Muscle of leg (tissue), 3 donors: ENCODE measurements at regions not wholly inside any gene's neighbourhood (a gene's known extent, or its start where the extent isn't known, plus 50 kb on each side); places are given as distances from the start of the nearest gene placed in this dataset.

Experiments used
- DNase-seq: peaks from one replicate; pipeline ENCODE4 v3.0.0; 2013
- H3K27ac ChIP-seq: one replicate; pipeline ENCODE4 v1.5.1; 2013; ENCODE audit warnings: mild to moderate bottlenecking, low read length, control low read depth
- H3K27me3 ChIP-seq: one replicate; pipeline ENCODE4 v1.6.1; 2013; ENCODE audit warnings: low read length; ENCODE audit not compliant: control insufficient read depth, insufficient read depth
- H3K36me3 ChIP-seq: one replicate; pipeline ENCODE4 v1.6.1; 2013; ENCODE audit warnings: low read length; ENCODE audit not compliant: control insufficient read depth, insufficient read depth
- H3K4me1 ChIP-seq: one replicate; pipeline ENCODE4 v1.6.1; 2013; ENCODE audit warnings: low read length; ENCODE audit not compliant: control insufficient read depth, insufficient read depth
- H3K4me3 ChIP-seq: one replicate; pipeline ENCODE4 v1.5.1; 2013; ENCODE audit warnings: low read length, control low read depth
- H3K9me3 ChIP-seq: replicated peaks from 2 replicates; pipeline ENCODE4 v1.6.1; 2013; ENCODE audit warnings: low read depth, low read length; ENCODE audit not compliant: control insufficient read depth
- WGBS: methylation state at CpG from one replicate; pipeline ENCODE4 v1.1.5; 2013; ENCODE audit warnings: missing lambda C conversion rate; ENCODE audit not compliant: insufficient coverage; 5-methylcytosine and 5-hydroxymethylcytosine counted together

GRCh38 chr2:37425408-37425807, 81.0 kb downstream of the QPCT start:
- DNase-seq, result no peak
- Histone ChIP-seq H3K4me1 (no peaks in the 10 kb centered on the region), H3K36me3 (no peaks in the 10 kb centered on the region), H3K27me3 (no peaks in the 10 kb centered on the region), H3K4me3 (no peak overlapping the region), H3K27ac (no peak overlapping the region), H3K9me3 (no peaks in the 10 kb centered on the region)
- 82% methylated on average over 3 of the region's 3 CpGs for WGBS

GRCh38 chr2:37427241-37427640, 82.8 kb downstream of the QPCT start:
- Histone ChIP-seq H3K4me3 (no peak overlapping the region), H3K36me3 (no peaks in the 10 kb centered on the region), H3K9me3 (no peaks in the 10 kb centered on the region), H3K27ac (no peak overlapping the region), H3K27me3 (no peaks in the 10 kb centered on the region), H3K4me1 (no peaks in the 10 kb centered on the region)
- no peak for DNase-seq

DNA sequence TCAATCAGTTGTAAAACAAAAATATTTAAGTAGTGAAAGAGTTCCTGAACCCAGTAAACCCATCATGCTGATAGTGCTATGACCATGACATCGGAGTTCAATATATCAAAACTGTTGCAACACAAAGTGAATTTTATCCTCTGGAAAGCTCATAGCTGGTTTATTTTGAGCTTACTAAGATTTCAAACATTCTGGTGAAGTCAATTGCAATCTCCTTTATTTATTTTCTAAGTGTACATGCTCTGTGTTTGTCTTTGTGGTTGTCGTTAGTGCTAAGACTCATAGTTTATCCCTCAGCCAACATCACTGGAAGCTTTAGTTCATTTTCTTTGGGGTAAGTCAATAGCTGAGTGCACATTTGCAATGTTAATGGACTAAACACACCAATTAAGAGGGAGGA, 91.9 kb downstream of the QPCT start:
- Histone ChIP-seq H3K27ac (no peak overlapping the region), H3K4me1 (no peaks in the 10 kb centered on the region), H3K4me3 (no peak overlapping the region), H3K9me3 (no peaks in the 10 kb centered on the region), H3K27me3 (no peaks in the 10 kb centered on the region), H3K36me3 (no peaks in the 10 kb centered on the region)
- no CpG with 5 or more reads among the region's 2 CpGs for WGBS
- DNase-seq, result no peak

DNA sequence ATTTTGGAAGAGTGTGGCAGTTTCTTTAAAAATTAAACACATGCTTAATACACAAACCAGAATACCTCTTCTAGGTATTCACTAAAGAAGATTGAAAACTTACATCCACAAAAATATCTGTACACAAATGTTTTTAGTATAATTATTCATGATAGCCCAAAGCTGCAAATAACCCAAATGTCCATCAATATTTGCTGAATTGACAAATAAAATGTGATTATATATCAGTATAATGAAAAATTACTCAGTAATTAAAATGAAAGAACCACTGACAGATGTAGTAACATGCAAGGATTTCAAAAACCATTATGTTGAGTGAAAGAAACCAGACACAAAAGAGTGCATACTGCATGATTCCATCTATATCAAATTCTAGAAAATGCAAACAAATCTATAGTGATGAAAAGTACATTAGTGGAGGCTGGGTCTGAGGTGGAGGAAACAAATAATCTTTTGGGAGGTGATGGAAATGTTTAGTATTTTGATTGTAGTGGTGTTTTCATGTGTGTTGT, 94.8 kb downstream of the QPCT start:
- DNase-seq, result no peak
- Histone ChIP-seq H3K36me3 (no peaks in the 10 kb centered on the region), H3K27me3 (no peaks in the 10 kb centered on the region), H3K9me3 (no peaks in the 10 kb centered on the region), H3K4me1 (no peaks in the 10 kb centered on the region), H3K4me3 (no peak overlapping the region), H3K27ac (no peak overlapping the region)

GRCh38 chr2:37441055-37441454, 96.6 kb downstream of the QPCT start:
- no peaks in the 10 kb centered on the region for H3K36me3 ChIP-seq
- no CpG with 5 or more reads among the region's 1 CpG for WGBS
- H3K9me3 ChIP-seq, result no peaks in the 10 kb centered on the region
- no peak overlapping the region for H3K27ac ChIP-seq
- H3K4me3 ChIP-seq, result no peak overlapping the region
- H3K27me3 ChIP-seq, result no peaks in the 10 kb centered on the region
- no peaks in the 10 kb centered on the region for H3K4me1 ChIP-seq
- no peak for DNase-seq

- Histone ChIP-seq H3K36me3 (no peaks in the 10 kb centered on the region), H3K27ac (no peak overlapping the region), H3K9me3 (no peaks in the 10 kb centered on the region), H3K4me1 (no peaks in the 10 kb centered on the region), H3K27me3 (no peaks in the 10 kb centered on the region), H3K4me3 (no peak overlapping the region)
- DNase-seq, result no peak
- no CpG with 5 or more reads among the region's 3 CpGs for WGBS
These were observed 98.7 kb downstream of the QPCT start for GRCh38 chr2:37443082-37443481.

DNA sequence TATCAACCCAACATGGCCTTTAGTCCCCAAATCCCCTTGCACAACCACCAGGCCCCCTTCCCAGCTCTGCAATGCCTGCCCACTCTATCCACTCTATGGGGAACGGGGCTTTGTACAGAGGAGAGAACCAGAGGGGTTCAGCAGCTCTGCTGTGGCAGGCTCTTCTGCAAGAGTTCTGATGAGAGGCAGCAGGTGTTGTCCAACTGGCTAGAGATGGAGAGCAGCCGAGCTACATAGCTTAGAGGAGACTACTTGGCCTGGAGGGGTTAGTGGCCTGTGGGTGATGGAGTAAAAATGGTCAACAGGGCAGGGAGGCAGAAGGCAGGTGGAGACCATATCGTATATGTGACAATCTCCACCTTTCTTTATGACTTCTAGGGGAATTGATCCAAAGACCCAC, 103.0 kb downstream of the QPCT start:
- WGBS, result 67% methylated on average over 1 of the region's 3 CpGs
- Histone ChIP-seq H3K4me1 (peaks cover 3% of the 10 kb centered on the region), H3K27me3 (no peaks in the 10 kb centered on the region), H3K9me3 (no peaks in the 10 kb centered on the region), H3K27ac (no peak overlapping the region), H3K4me3 (no peak overlapping the region), H3K36me3 (no peaks in the 10 kb centered on the region)
- peak; percentile 45 for DNase-seq

GRCh38 chr2:37448342-37449120, 104.1 kb downstream of the QPCT start:
- Histone ChIP-seq H3K36me3 (no peaks in the 10 kb centered on the region), H3K27ac (no peak overlapping the region), H3K4me3 (no peak overlapping the region), H3K27me3 (no peaks in the 10 kb centered on the region), H3K9me3 (no peaks in the 10 kb centered on the region), H3K4me1 (peaks cover 3% of the 10 kb centered on the region)
- no peak for DNase-seq
- whole genome bisulfite sequencing, result no CpG with 5 or more reads among the region's 3 CpGs

- H3K36me3 ChIP-seq, result no peaks in the 10 kb centered on the region
- no peaks in the 10 kb centered on the region for H3K27me3 ChIP-seq
- no peaks in the 10 kb centered on the region for H3K9me3 ChIP-seq
- H3K4me3 ChIP-seq, result no peak overlapping the region
- peaks cover 3% of the 10 kb centered on the region for H3K4me1 ChIP-seq
- no peak overlapping the region for H3K27ac ChIP-seq
- no CpG with 5 or more reads among the region's 8 CpGs for WGBS
- DNase-seq, result peak; percentile 49
These were observed 105.4 kb downstream of the QPCT start for GRCh38 chr2:37449761-37450296.

DNA sequence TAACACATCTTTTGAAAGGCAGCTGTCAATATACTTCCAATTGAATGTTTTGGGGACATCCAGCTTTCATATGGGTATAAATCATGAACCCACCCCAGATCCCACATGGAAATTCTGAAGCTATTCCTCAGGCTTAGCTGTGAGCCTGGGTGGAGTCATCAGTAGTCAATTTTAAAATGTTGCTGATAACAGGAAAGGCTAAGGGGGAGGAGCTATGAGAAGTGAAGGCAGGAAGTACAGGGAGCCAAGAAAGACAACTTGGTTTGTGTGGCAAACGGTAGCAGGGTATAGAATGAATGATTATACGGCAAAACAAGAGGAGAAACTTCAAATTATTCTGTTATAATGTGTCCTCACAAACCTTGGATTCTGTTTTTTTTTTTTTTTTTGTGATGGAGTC, 108.6 kb downstream of the QPCT start:
- WGBS, result 57% methylated on average over 1 of the region's 2 CpGs
- peaks cover 8% of the 10 kb centered on the region for H3K4me1 ChIP-seq
- no peak overlapping the region for H3K4me3 ChIP-seq
- no peak for DNase-seq
- no peaks in the 10 kb centered on the region for H3K36me3 ChIP-seq
- no peaks in the 10 kb centered on the region for H3K9me3 ChIP-seq
- H3K27me3 ChIP-seq, result no peaks in the 10 kb centered on the region
- no peak overlapping the region for H3K27ac ChIP-seq
